ENCODE measurements at regions not wholly inside any gene's neighbourhood (a gene's known extent, or its start where the extent isn't known, plus 50 kb on each side); places are given as distances from the start of the nearest gene placed in this dataset.

DNA sequence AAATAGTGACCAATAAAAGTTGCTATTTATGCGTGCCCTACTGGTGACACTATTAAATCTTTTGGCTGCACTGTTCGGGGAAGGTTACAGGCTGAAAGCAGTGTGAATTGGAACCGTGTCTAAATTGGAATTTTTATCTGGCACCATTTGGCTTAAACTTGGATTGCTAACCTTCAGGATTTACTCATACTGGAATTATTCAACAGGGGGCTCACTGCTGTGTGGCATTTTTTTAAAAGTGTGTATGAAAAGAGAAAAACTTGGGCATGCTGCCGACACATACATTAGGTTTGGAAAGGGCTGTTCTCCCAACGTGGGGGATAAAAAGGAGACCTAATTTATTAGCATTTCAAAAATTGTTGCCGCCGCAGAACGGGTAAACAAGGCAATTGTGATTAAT, 537.9 kb upstream of the MGMT start:
- in situ Hi-C loops (cut with MboI; ENCODE audit: low sequenced_read_pairs), result no loop called here

DNA sequence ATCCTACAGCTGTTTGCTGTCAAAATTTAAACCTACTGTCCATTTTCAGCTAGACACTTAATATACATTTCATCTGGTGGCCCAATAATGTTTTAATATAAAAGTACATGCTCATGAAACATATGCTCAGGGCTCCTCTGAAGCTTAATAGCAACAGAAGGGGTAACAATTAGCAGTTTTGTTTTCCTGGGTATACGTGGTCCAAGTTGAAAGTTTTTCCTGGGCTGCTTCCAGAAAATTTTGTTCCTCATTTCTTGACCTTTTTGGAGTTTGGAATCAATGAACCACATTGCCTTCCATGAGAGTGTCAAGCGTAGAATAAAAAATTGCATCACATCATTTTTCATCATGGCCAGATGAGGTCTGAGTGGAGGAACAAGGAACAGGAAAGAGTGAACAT, 537.3 kb upstream of the MGMT start:
- in situ Hi-C loops (cut with MboI; ENCODE audit: low sequenced_read_pairs), result no loop called here

- in situ Hi-C loops (cut with MboI; ENCODE audit: low sequenced_read_pairs), result no loop called here
Observed at GRCh38 chr10:128930515-128930914, 536.5 kb upstream of the MGMT start.

DNA sequence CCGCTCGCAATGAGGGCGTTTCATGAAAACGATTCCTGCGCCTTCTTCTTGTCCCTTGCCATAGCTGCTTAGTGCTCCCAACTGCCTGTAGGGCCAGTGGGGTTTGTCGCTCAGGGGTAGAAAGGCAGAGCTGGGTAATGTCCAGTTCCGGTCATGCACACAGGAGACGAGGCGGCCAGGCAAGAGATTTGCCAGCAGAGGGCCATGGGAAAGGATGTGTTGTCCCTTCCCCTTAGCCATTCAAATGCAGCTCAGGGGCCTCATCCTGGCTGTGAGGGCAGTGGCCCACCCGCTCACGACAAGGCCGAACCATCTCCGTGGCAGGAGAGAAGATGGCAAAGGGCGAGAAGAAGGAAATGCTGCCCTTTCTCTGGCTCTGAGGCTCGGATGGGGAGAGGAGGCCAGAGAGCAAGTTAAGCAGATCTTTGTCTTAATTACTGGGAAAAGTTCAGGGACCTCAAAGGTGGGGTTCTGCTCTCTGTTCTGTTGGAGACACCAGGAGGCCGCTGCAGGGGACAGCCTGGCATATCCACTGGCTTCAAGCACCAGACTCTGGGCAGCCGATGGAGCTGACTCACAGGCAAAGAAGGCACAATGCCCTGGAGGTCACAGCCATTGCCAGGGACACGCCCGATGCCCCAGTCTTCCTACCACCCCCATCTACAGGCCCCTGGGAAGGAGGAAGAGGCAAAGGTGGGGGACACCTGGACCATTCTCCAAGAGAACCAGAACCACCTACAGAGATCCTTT, 534.8 kb upstream of the MGMT start:
- in situ Hi-C loops (cut with MboI; ENCODE audit: low sequenced_read_pairs), result no loop called here

DNA sequence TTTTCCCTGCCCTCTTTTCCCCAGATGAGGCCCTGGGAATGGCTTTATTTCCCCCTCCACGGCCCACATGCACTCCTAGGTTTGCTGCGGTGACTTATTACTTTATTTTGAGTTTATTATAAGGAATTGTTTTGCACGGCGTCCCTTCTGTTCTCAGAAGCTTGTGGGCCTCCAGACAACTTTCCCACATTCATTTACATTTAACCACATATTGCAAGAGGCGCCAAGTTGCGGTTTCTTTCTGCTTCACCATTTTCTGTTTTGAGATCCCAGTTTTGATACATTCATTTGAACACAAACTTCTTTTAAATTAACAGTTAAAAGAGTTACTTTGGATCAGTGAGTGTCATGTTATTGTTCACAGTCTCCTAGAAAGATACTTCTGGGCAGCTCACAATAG, 532.5 kb upstream of the MGMT start:
- in situ Hi-C loops (cut with MboI; ENCODE audit: low sequenced_read_pairs), result no loop called here

DNA sequence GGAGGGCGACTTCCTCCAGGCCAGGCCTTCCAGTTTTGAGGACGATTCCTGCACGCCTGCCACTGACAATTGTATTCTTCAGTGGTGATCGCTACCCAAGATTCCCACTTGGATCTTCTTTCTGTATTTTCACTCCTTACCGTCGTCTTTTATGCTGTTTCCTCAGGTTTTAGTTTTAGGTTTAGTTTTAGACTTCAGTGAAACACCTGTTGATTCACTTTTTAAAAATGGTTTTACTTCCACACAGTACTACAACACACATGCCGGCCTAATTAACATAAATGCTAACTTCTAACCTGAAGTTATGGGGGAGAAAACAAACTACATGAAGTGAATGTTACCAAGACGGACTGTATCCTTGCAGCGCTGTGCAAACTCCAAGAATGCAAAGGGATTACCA, 530.6 kb upstream of the MGMT start:
- in situ Hi-C loops (cut with MboI; ENCODE audit: low sequenced_read_pairs), result no loop called here

- in situ Hi-C loops (cut with MboI; ENCODE audit: low sequenced_read_pairs), result no loop called here
Observed at GRCh38 chr10:128938558-128938957, 528.5 kb upstream of the MGMT start.

DNA sequence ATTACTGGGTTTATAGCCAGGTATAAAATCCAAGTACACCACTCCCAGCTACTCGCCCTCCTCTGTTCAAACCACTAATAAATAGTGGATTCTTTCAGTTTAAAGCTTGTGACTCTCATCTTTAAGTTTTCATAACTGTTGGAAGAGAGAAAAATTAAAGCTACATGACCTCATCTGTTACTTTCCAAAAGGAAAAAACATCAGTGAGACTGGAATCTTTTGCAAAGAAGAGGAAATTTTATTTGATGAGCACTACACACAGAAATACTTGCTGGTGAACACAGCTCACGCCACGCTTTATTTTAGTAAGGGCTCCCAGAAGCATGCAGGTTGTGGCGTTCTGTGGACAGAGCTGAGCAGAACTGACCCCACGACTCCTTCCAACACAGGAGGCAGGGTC, 527.0 kb upstream of the MGMT start:
- in situ Hi-C loops (cut with MboI; ENCODE audit: low sequenced_read_pairs), result no loop called here

GRCh38 chr10:128943111-128943510, 523.9 kb upstream of the MGMT start:
- in situ Hi-C loops (cut with MboI; ENCODE audit: low sequenced_read_pairs), result no loop called here

GRCh38 chr10:128945398-128945797, 521.6 kb upstream of the MGMT start:
- in situ Hi-C loops (cut with MboI; ENCODE audit: low sequenced_read_pairs), result no loop called here

- in situ Hi-C loops (cut with MboI; ENCODE audit: low sequenced_read_pairs), result no loop called here
Observed at GRCh38 chr10:128950159-128950915, 516.7 kb upstream of the MGMT start.

GRCh38 chr10:128950916-128951275, 516.1 kb upstream of the MGMT start:
- in situ Hi-C loops (cut with MboI; ENCODE audit: low sequenced_read_pairs), result no loop called here

DNA sequence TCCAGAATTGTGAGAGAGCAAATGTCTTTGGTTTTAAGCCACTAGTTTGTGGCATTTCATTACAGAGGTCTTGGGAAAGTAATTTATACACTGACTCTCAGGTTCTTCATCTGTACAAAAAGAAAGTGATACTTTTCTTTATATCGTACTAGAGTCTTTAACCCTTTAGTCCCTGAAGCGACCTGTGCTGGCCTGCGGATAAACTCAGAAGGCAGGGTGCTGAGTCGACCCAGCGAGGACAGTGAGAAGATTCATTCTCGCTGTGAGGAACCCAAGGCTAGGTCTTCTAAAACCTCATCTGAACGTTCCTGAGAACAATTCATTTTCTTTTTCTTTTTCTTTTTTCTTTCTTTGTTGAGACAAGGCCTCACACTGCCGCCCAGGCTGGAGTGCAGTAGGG, 514.2 kb upstream of the MGMT start:
- in situ Hi-C loops (cut with MboI; ENCODE audit: low sequenced_read_pairs), result no loop called here

- in situ Hi-C loops (cut with MboI; ENCODE audit: low sequenced_read_pairs), result no loop called here
Observed at GRCh38 chr10:128956149-128956548, 510.9 kb upstream of the MGMT start.

DNA sequence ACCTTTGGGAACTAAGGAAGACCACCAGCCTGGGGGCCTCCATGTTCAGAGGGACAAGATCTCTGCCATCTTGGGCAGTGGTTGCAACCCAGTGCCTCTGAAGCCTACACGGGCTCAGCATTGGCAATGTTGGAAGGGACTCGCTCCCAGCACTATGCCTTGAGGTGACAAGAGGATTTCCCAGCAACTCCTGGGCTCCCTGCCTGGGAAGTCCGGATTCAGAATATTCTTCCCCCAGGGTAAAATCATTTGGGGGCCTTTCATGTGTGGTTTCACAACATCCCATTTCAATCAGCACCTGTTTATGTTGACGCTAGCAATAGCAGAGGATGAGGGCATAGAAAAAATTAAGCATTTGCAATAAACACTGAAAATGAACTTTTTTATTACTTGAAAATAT, 509.8 kb upstream of the MGMT start:
- in situ Hi-C loops (cut with MboI; ENCODE audit: low sequenced_read_pairs), result no loop called here

DNA sequence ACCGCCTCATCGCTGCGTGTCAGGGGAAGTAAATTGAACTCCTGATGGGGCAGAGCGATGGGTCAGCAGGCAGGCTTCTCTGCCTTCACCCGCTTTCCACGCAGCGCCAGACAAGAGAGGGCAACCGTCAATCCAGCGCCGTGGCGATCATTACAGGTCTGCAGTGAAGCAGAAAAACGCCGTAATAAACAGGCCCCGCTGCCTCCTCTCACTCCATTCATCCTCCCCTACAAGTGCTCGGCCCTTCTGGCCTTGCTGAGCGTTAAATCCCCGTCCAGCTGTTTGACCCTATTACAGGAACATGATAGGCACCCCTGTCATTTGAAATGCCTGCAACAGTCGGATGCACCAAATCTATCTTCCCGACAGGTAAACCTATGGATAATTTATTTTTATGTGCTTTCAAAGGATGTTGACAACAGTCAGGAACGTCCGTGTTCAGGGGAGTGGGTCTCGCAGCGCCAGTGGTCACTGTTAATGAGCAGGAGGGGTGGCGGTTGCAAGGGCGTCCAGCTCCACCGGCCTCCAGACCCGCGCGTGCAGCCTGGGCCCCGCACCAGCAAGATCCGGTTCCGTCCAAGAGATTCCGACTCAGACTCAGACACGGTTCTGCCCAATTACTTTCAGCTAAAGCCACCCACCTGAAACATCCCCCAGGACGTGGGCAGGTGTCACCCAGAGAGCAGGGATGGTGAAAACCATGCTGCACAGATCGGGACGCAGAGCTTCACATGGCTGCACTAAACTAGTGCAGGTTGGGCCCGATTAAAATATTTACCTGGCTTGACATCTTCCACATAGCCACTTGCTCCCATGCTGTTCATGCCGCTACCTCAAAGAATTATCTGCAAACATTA, 508.0 kb upstream of the MGMT start:
- in situ Hi-C loops (cut with MboI; ENCODE audit: low sequenced_read_pairs), result no loop called here

- in situ Hi-C loops (cut with MboI; ENCODE audit: low sequenced_read_pairs), result no loop called here
Observed at GRCh38 chr10:128959746-128960145, 507.3 kb upstream of the MGMT start.

- in situ Hi-C loops (cut with MboI; ENCODE audit: low sequenced_read_pairs), result no loop called here
Observed at GRCh38 chr10:128960517-128960916, 506.5 kb upstream of the MGMT start.

DNA sequence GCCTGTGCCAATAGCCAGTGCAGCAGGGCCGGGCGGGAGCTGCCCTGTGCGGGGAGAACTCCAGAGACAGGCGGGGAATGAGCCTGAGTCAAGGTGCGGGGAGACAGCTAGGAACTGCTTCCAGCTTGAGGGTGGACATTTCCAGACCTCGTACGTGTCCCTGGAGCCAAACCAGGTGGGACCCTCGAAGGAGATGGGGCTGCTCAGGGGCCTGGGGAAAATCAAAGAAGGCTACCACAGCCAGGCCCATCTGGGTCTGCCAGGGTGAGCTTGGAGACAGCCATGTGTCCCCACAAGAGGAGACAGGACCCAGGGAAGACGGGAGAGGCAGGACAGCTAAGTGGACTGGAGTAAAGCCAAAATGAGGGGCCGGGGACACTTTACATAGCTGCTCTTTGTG, 504.9 kb upstream of the MGMT start:
- in situ Hi-C loops (cut with MboI; ENCODE audit: low sequenced_read_pairs), result no loop called here

GRCh38 chr10:128963211-128964099, 503.6 kb upstream of the MGMT start:
- in situ Hi-C loops (cut with MboI; ENCODE audit: low sequenced_read_pairs), result no loop called here

- in situ Hi-C loops (cut with MboI; ENCODE audit: low sequenced_read_pairs), result no loop called here
Observed at GRCh38 chr10:128964100-128964403, 503.0 kb upstream of the MGMT start.
